HG02678 (cell line): ENCODE measurements at regions not wholly inside any gene's neighbourhood (a gene's known extent, or its start where the extent isn't known, plus 50 kb on each side); places are given as distances from the start of the nearest gene placed in this dataset.
"Not testable (repeated sequence)": the region's sequence is repeated elsewhere in the genome, so short reads cannot be mapped to it uniquely, and the experiment has no call there.

Experiments used
- ATAC-seq: cut with Tn5 transposase; IDR thresholded peaks from one replicate; pipeline ENCODE4 v1.9.1; 2021; ENCODE audit warnings: mild to moderate bottlenecking, moderate library complexity; ENCODE audit not compliant: unreplicated experiment

- no peak for ATAC-seq
Measured at GRCh38 chr6:80441131-80441530, 334.7 kb downstream of the BCKDHB start.

GRCh38 chr6:80440496-80441115 is 334.1 kb downstream of the BCKDHB start:
- no peak for ATAC-seq

GRCh38 chr6:80439721-80440470 is 333.4 kb downstream of the BCKDHB start:
- ATAC-seq: no peak

GRCh38 chr6:80438772-80439171 is 332.3 kb downstream of the BCKDHB start:
- ATAC-seq: no peak

GRCh38 chr6:80437801-80438200 is 331.3 kb downstream of the BCKDHB start:
- no peak for ATAC-seq

GRCh38 chr6:80437221-80437620 is 330.8 kb downstream of the BCKDHB start:
- no peak for ATAC-seq

- no peak for ATAC-seq
Measured at GRCh38 chr6:80436663-80437062, 330.2 kb downstream of the BCKDHB start.

- ATAC-seq: no peak
Measured at GRCh38 chr6:80435457-80435856, 329.0 kb downstream of the BCKDHB start.

- ATAC-seq: no peak
Measured at GRCh38 chr6:80434691-80435350, 328.4 kb downstream of the BCKDHB start.

GRCh38 chr6:80433673-80434025 is 327.2 kb downstream of the BCKDHB start:
- ATAC-seq: no peak

- ATAC-seq: no peak
Measured at GRCh38 chr6:80433010-80433672, 326.7 kb downstream of the BCKDHB start.

- ATAC-seq: no peak
Measured at GRCh38 chr6:80425089-80425823, 318.8 kb downstream of the BCKDHB start.

- no peak for ATAC-seq
Measured at GRCh38 chr6:80411486-80411885, 305.0 kb downstream of the BCKDHB start.

GRCh38 chr6:80407976-80408375 is 301.5 kb downstream of the BCKDHB start:
- ATAC-seq: not testable (repeated sequence)

- no peak for ATAC-seq
Measured at GRCh38 chr6:80404889-80405288, 298.4 kb downstream of the BCKDHB start.

GRCh38 chr6:80403365-80403764 is 296.9 kb downstream of the BCKDHB start:
- no peak for ATAC-seq

GRCh38 chr6:80402266-80402665 is 295.8 kb downstream of the BCKDHB start:
- ATAC-seq: no peak
